ENCODE measurements at regions not wholly inside any gene's neighbourhood (a gene's known extent, or its start where the extent isn't known, plus 50 kb on each side); places are given as distances from the start of the nearest gene placed in this dataset.

GRCh38 chr4:182175788-182176519 is 67.2 kb upstream of the TENM3 start:
- intact Hi-C loops (cut with DNase I) = no loop called here

DNA sequence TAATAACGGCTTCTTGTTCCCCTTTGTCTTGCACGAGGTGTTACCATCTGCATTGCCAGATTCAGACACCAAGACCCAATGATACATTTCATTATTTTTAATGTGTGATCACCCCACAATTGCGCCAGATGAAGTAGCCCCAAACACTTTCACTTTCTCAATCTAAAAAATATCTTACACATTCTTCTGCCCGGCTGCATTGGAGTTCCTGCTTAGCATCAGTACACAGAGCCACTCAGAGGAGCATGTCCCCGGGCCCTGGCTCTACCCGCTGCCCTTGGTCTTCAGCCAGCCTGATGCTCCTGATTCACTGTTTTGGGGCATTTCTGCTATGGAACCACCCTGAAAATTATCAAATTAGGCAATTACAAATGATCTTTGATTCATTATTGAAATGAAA is 66.0 kb upstream of the TENM3 start:
- DNase-seq (no peak), ATAC-seq (no peak)
- intact Hi-C loops (cut with DNase I) = no loop called here

More at GRCh38 chr4:182175788-182176519, 67.2 kb upstream of the TENM3 start:
- ATAC-seq (no peak), DNase-seq (no peak)

- ATAC-seq = no peak
- intact Hi-C loops (cut with DNase I) = no loop called here
- no peak for DNase-seq
Measured at GRCh38 chr4:182179105-182179504, 64.1 kb upstream of the TENM3 start.

DNA sequence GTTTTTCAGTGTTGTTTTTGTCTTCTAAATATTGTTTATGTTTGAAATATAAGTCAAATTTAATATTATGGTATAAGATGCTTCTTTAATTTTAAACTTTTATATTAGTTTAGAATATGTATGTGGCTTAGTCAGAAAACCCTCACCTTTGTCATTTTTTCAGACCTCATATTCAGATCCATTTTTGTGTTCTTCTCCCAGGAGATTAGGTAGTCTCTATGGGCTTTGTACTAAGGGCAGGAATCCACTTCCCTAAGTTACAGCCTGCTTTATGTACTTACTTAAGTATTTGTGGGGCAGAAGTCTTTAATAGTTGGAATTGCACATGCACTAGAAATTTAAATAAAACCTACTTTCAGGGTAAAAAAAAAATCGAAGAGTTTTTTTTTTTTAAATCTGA is 63.5 kb upstream of the TENM3 start:
- ATAC-seq (no peak), DNase-seq (no peak)
- intact Hi-C loops (cut with DNase I) = no loop called here

GRCh38 chr4:182185491-182185890 is 57.7 kb upstream of the TENM3 start:
- ATAC-seq = no peak
- DNase-seq = no peak
- intact Hi-C loops (cut with DNase I) = no loop called here

DNA sequence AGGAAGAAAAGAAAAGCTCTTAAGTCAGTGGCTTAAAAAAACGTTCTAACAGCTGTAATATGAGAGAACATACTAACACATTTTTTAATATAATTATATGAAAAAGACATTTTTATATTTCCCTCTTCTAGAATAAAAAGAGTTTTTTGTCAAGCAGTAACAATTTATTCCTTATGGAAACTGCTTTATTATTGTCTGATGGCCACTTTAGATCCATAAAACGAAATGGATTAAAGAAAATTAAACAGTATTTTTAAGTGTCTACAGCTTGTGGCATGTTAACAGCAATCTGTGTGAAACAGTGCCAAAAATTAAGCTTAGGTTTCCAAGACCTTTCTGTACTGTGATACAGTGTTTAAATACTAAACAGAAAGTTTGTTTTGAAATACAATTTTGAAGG is 55.5 kb upstream of the TENM3 start:
- no peak for ATAC-seq
- no peak for DNase-seq
- intact Hi-C loops (cut with DNase I) = no loop called here

DNA sequence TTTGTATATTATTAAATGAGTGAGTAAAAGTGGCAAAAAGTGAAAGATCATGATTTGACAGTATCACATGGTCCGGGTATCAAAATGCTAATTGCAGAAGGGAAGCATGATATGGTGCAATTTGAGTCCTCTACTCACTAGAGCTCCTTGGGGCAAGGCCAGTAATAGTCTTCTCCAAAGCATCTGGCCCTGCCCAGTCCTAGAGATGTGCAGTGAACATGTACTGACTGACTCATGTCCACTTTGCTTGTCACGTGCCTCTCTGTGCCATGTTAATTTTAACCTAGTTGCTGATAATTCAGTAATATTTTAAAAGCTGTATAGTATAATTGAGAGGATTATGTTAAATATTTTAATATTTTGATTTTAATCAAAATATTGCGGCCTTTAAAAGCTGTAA is 54.6 kb upstream of the TENM3 start:
- ATAC-seq = peak in 1 of 2 donors; percentile 54
- intact Hi-C loops (cut with DNase I) = no loop called here
- DNase-seq = no peak

DNA sequence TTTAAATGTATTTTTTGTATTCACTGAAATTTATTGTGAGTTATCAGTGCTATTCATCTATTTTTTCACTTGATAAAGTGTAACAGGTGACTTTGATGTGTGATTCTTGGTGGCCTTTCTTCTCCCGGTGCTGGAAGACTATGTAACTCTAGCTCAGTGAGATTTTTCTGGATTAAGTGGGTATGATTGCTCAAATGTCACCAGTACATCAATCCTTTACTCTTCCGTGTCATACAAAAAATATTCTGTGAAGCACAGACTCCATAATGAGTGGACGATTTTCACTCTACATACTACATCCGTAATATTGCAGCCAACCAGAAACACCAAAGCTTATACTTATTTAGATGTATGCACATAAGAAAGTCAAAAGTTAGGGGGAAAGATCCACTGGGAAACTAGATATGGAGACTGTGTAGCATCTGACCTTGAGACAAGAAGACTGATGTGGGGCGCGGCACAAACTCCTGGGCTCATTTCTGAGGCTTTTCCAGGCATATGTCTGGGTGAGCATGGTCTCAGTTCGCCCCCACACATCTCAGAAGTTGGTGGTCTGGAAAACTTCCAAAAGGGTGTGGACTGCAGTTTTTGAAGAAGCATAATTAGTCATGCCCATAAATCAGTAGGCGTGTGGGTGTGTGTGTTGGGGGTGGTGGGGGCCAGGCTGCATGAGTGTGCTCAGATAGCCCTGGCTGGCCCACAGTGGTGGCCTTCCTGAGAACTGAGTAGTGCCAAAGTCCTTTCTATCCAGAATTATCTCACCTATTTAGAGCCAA is 53.9 kb upstream of the TENM3 start:
- intact Hi-C loops (cut with DNase I) = no loop called here
- ATAC-seq (peak in 1 of 2 donors; percentile 87), DNase-seq (no peak)

GRCh38 chr4:182190306-182190705 is 52.9 kb upstream of the TENM3 start:
- DNase-seq (no peak), ATAC-seq (no peak)
- intact Hi-C loops (cut with DNase I) = no loop called here

- ATAC-seq = peak in 1 of 2 donors; percentile 72
- intact Hi-C loops (cut with DNase I) = no loop called here
- no peak for DNase-seq
Measured at GRCh38 chr4:182192511-182193181, 50.6 kb upstream of the TENM3 start.

DNA sequence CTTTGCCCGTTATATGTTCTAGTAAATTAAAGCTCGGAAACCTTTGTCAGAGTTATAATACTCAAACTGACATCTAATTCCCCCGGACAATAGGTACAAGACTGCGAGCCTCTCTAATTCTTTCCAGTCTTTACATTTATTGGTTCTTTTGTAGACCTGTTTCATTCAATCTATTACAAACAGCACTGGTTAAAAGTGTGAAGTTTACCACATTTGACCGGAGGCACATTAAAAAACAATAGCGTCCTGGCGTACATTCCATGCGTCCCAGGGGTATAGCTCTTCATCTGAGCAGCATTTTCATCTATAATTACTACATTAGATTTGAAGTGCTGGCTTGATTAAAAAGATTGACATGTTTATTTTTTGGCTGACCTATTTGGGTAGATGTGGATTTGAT is 49.9 kb upstream of the TENM3 start:
- intact Hi-C loops (cut with DNase I) = no loop called here
- no peak for DNase-seq
- ATAC-seq = no peak

Small RNAs in the stretch of these regions (microRNA-seq; reads per million reads assigned to microRNA genes)
- 0 to 0.81 reads per million in 2 donors for gene MIR1305
